Neural progenitor cell (in vitro differentiated cells): ENCODE measurements at regions not wholly inside any gene's neighbourhood (a gene's known extent, or its start where the extent isn't known, plus 50 kb on each side); places are given as distances from the start of the nearest gene placed in this dataset.

Experiments
- DNase-seq: peaks from one replicate; pipeline ENCODE4 v3.0.0-alpha.2; 2016; ENCODE audit warnings: low spot score
- H2AFZ ChIP-seq: fragments of 200-600 bp; sonication (generic); replicated peaks from 2 replicates; pipeline ENCODE4 v1.6.1; 2016; ENCODE audit warnings: antibody characterized with exemption
- H3F3A ChIP-seq: fragments of 200-600 bp; sonication (generic); 2 replicates; pipeline ENCODE4 v1.6.1; 2016; ENCODE audit warnings: antibody characterized with exemption, low read depth
- H3K27ac ChIP-seq: fragments of 200-600 bp; sonication (generic); 2 replicates; pipeline ENCODE4 v1.5.1; 2016; ENCODE audit warnings: mild to moderate bottlenecking
- H3K27me3 ChIP-seq: fragments of 200-600 bp; sonication (generic); 2 replicates; pipeline ENCODE4 v1.6.1; 2016; ENCODE audit warnings: mild to moderate bottlenecking, moderate library complexity
- H3K36me3 ChIP-seq: fragments of 200-600 bp; sonication (generic); 2 replicates; pipeline ENCODE4 v1.5.1; 2016
- H3K4me1 ChIP-seq: fragments of 200-600 bp; sonication (generic); 2 replicates; pipeline ENCODE4 v1.6.1; 2016; ENCODE audit warnings: mixed run types
- H3K4me2 ChIP-seq: fragments of 200-600 bp; sonication (generic); 2 replicates; pipeline ENCODE4 v1.6.1; 2016
- H3K4me3 ChIP-seq: fragments of 200-600 bp; sonication (generic); 2 replicates; pipeline ENCODE4 v1.5.1; 2016
- H3K79me2 ChIP-seq: fragments of 200-600 bp; sonication (generic); 2 replicates; pipeline ENCODE4 v1.6.1; 2016; ENCODE audit warnings: low read depth
- H3K9ac ChIP-seq: fragments of 200-600 bp; sonication (generic); 2 replicates; pipeline ENCODE4 v1.6.1; 2016
- H3K9me3 ChIP-seq: fragments of 200-600 bp; sonication (generic); 2 replicates; pipeline ENCODE4 v1.5.1; 2016; ENCODE audit warnings: low read depth
- H4K20me1 ChIP-seq: fragments of 200-600 bp; sonication (generic); 2 replicates; pipeline ENCODE4 v1.6.1; 2016; ENCODE audit warnings: low read depth
- H3K27ac Mint-ChIP-seq: 3 replicates; pipeline ENCODE4 v1.8.0; 2021; ENCODE audit warnings: mixed read lengths
- H3K27me3 Mint-ChIP-seq: 2 replicates; pipeline ENCODE4 v1.8.0; 2022; ENCODE audit warnings: low read depth, mild to moderate bottlenecking, inconsistent platforms, moderate library complexity, mixed read lengths; ENCODE audit not compliant: insufficient read depth
- H3K36me3 Mint-ChIP-seq: 3 replicates; pipeline ENCODE4 v1.8.0; 2021; ENCODE audit warnings: mixed read lengths
- H3K4me1 Mint-ChIP-seq: 3 replicates; pipeline ENCODE4 v1.8.0; 2021; ENCODE audit warnings: mixed read lengths
- H3K4me3 Mint-ChIP-seq: 3 replicates; pipeline ENCODE4 v1.8.0; 2021; ENCODE audit warnings: mild to moderate bottlenecking, moderate library complexity, mixed read lengths
- H3K9me3 Mint-ChIP-seq: 3 replicates; pipeline ENCODE4 v1.8.0; 2020; ENCODE audit warnings: mixed read lengths
- CTCF ChIP-seq: fragments of 200-600 bp; sonication (generic); IDR thresholded peaks from 2 replicates; pipeline ENCODE4 v1.5.1; 2017; ENCODE audit warnings: antibody characterized with exemption, mild to moderate bottlenecking
- EZH2 ChIP-seq: fragments of 200-600 bp; sonication (generic); IDR thresholded peaks from 2 replicates; pipeline ENCODE4 v1.6.1; 2017; ENCODE audit warnings: antibody characterized with exemption, mild to moderate bottlenecking, moderate library complexity
- EZH2phosphoT487 ChIP-seq: fragments of 200-600 bp; sonication (generic); IDR thresholded peaks from 2 replicates; pipeline ENCODE4 v1.6.1; 2017; ENCODE audit warnings: antibody characterized with exemption

- H3K4me1 Mint-ChIP-seq, result peaks cover 69% of the 10 kb centered on the region
- no peaks in the 10 kb centered on the region for H4K20me1 ChIP-seq
- H3K27me3 ChIP-seq, result no peaks in the 10 kb centered on the region
- H3K4me1 ChIP-seq, result peaks cover 46% of the 10 kb centered on the region
- peaks cover 3% of the 10 kb centered on the region for H3F3A ChIP-seq
- peaks cover 3% of the 10 kb centered on the region for H3K9me3 Mint-ChIP-seq
- H3K4me3 Mint-ChIP-seq, result no peak overlapping the region
- no peak overlapping the region for H3K4me3 ChIP-seq
- no peak for TF ChIP-seq CTCF
- no peak for TF ChIP-seq EZH2phosphoT487
- no peak for TF ChIP-seq EZH2
- no peaks in the 10 kb centered on the region for H3K9me3 ChIP-seq
- H3K79me2 ChIP-seq, result no peaks in the 10 kb centered on the region
- H3K27ac Mint-ChIP-seq, result peak overlapping the region; percentile 100
- no peak overlapping the region for H3K9ac ChIP-seq
- peaks cover 3% of the 10 kb centered on the region for H3K36me3 Mint-ChIP-seq
- peak overlapping the region; percentile 75 for H2AFZ ChIP-seq
- H3K36me3 ChIP-seq, result no peaks in the 10 kb centered on the region
- H3K27ac ChIP-seq, result no peak overlapping the region
- no peak for DNase-seq
- no peaks in the 10 kb centered on the region for H3K27me3 Mint-ChIP-seq
- H3K4me2 ChIP-seq, result no peak overlapping the region
Observed at GRCh38 chr3:182565916-182566796, 227.1 kb upstream of the ATP11B start.

DNA sequence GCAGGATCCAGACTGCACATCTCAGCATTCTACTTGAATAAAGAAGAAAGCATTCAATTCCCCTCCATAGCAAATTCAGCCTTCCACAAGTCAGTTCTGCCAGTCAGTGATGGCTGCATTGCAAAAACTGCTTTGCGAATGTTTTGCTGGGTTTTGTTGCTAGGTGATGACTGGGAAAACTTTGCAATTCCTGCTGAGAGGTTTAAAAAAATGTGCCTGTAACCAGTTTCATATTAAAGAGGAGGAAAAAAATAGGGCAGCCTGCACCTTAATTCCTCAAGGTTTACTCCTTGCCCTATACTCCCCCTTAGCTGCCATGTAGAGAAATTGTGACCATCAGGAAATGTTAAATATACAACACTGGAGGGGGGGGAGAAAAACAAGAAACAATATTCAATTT, 225.6 kb upstream of the ATP11B start:
- DNase-seq, result peak; percentile 13
- no peaks in the 10 kb centered on the region for H3K36me3 Mint-ChIP-seq
- no peaks in the 10 kb centered on the region for H3K27me3 ChIP-seq
- H3K36me3 ChIP-seq, result no peaks in the 10 kb centered on the region
- H3K27ac ChIP-seq, result no peak overlapping the region
- no peak overlapping the region for H3K9ac ChIP-seq
- peaks cover 46% of the 10 kb centered on the region for H3K4me1 ChIP-seq
- H3K4me3 ChIP-seq, result no peak overlapping the region
- peak overlapping the region; percentile 100 for H3K27ac Mint-ChIP-seq
- peak overlapping the region; percentile 42 for H2AFZ ChIP-seq
- H4K20me1 ChIP-seq, result no peaks in the 10 kb centered on the region
- H3K79me2 ChIP-seq, result no peaks in the 10 kb centered on the region
- peak overlapping the region; percentile 6 for H3K4me2 ChIP-seq
- TF ChIP-seq EZH2 (no peak), CTCF (peak; percentile 15)
- H3K9me3 Mint-ChIP-seq, result peaks cover 2% of the 10 kb centered on the region
- H3K4me3 Mint-ChIP-seq, result peak overlapping the region; percentile 21
- no peaks in the 10 kb centered on the region for H3F3A ChIP-seq
- no peaks in the 10 kb centered on the region for H3K27me3 Mint-ChIP-seq
- H3K9me3 ChIP-seq, result no peaks in the 10 kb centered on the region
- peaks cover 65% of the 10 kb centered on the region for H3K4me1 Mint-ChIP-seq

DNA sequence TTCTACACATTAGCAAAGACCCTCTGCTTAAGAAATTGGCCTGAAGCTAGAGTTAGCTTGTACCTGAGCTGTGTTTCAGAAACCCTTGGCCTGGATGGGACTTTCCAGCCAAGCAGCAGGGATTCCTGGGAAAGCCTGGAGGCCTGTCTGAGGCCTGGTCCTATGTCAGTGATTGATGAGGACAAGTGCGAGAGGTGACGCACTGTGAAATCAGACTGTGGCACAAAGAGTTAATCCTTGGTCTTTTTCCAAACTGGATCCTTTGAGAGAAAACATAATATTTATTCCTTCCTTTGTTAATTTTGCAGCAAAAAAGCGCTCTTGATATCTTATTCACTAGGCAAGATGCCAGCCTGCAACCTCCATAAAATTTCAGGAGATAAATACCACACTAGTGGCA, 225.0 kb upstream of the ATP11B start:
- Histone ChIP-seq H3K79me2 (no peaks in the 10 kb centered on the region), H2AFZ (peak overlapping the region; percentile 42), H3K36me3 (no peaks in the 10 kb centered on the region), H3K27ac (no peak overlapping the region), H3F3A (no peaks in the 10 kb centered on the region), H3K27me3 (no peaks in the 10 kb centered on the region), H3K9me3 (no peaks in the 10 kb centered on the region), H3K9ac (no peak overlapping the region), H3K4me2 (no peak overlapping the region), H3K4me1 (peaks cover 46% of the 10 kb centered on the region), H3K4me3 (no peak overlapping the region), H4K20me1 (no peaks in the 10 kb centered on the region)
- peaks cover 5% of the 10 kb centered on the region for H3K9me3 Mint-ChIP-seq
- DNase-seq, result no peak
- H3K4me1 Mint-ChIP-seq, result peaks cover 60% of the 10 kb centered on the region
- no peaks in the 10 kb centered on the region for H3K27me3 Mint-ChIP-seq
- no peaks in the 10 kb centered on the region for H3K36me3 Mint-ChIP-seq
- peak overlapping the region; percentile 100 for H3K27ac Mint-ChIP-seq
- H3K4me3 Mint-ChIP-seq, result no peak overlapping the region
- no peak for TF ChIP-seq CTCF
- no peak for TF ChIP-seq EZH2
- TF ChIP-seq EZH2phosphoT487, result no peak
